OCI-LY7 (cell line): ENCODE measurements at regions not wholly inside any gene's neighbourhood (a gene's known extent, or its start where the extent isn't known, plus 50 kb on each side); places are given as distances from the start of the nearest gene placed in this dataset.

ENCODE experiments used
- EZH2phosphoT487 ChIP-seq: fragments of 200-600 bp; sonication (generic); IDR thresholded peaks from 2 replicates; pipeline ENCODE4 v1.6.1; 2018; ENCODE audit warnings: low read depth, borderline replicate concordance, mild to moderate bottlenecking, mixed run types, antibody characterized with exemption, low read length, moderate library complexity, mixed read lengths
- TF ChIP-seq, protein P1 (sequence below): fragments of 200-600 bp; sonication (generic); conservative IDR thresholded peaks from 2 replicates; pipeline ENCODE4 v1.5.1; 2014; ENCODE audit warnings: mild to moderate bottlenecking, antibody characterized with exemption, low read length, moderate library complexity, mixed read lengths

DNA sequence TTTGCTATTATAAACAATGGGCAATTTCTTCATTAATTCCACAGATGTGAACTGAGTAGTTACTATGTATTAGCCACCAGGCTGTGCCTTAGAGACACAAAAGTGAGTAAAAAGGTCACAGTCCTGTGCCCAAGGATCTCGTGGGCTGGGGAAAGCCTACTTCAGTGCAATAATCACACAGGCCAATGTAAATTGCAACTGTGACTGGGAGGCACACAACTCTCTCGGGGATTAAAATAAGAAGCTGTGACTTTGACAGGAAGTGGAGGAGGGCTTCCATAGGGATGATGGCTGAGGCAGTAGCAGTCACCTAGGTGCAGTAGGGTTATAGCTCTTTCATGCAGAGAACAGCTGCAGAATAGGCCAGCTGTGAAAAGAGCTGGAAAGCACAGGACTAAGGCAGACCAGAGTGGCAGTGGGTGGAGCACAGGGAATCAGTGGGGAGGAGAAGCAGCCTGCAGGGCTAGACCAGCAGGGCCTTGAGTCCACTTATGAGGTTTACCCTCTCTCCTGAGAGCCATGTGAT lies 121.9 kb downstream of the MAB21L3 start:
- TF ChIP-seq, protein P1, sequence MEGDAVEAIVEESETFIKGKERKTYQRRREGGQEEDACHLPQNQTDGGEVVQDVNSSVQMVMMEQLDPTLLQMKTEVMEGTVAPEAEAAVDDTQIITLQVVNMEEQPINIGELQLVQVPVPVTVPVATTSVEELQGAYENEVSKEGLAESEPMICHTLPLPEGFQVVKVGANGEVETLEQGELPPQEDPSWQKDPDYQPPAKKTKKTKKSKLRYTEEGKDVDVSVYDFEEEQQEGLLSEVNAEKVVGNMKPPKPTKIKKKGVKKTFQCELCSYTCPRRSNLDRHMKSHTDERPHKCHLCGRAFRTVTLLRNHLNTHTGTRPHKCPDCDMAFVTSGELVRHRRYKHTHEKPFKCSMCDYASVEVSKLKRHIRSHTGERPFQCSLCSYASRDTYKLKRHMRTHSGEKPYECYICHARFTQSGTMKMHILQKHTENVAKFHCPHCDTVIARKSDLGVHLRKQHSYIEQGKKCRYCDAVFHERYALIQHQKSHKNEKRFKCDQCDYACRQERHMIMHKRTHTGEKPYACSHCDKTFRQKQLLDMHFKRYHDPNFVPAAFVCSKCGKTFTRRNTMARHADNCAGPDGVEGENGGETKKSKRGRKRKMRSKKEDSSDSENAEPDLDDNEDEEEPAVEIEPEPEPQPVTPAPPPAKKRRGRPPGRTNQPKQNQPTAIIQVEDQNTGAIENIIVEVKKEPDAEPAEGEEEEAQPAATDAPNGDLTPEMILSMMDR, result peak; percentile 75
- TF ChIP-seq EZH2phosphoT487, result no peak
